IPS DF 4.7 (cell line): ENCODE measurements at regions not wholly inside any gene's neighbourhood (a gene's known extent, or its start where the extent isn't known, plus 50 kb on each side); places are given as distances from the start of the nearest gene placed in this dataset.

Experiments used
- DNase-seq: peaks from one replicate; pipeline ENCODE4 v3.0.0-alpha.2; 2013; ENCODE audit warnings: low spot score; ENCODE audit errors: extremely low read depth

GRCh38 chr16:86108062-86108461 lies 209.1 kb downstream of the IRF8 start:
- DNase-seq, result no peak

GRCh38 chr16:86110134-86110533 lies 211.2 kb downstream of the IRF8 start:
- DNase-seq, result no peak

GRCh38 chr16:86110726-86111125 lies 211.8 kb downstream of the IRF8 start:
- no peak for DNase-seq

- no peak for DNase-seq
Measured at GRCh38 chr16:86112178-86112577, 213.2 kb downstream of the IRF8 start.

DNA sequence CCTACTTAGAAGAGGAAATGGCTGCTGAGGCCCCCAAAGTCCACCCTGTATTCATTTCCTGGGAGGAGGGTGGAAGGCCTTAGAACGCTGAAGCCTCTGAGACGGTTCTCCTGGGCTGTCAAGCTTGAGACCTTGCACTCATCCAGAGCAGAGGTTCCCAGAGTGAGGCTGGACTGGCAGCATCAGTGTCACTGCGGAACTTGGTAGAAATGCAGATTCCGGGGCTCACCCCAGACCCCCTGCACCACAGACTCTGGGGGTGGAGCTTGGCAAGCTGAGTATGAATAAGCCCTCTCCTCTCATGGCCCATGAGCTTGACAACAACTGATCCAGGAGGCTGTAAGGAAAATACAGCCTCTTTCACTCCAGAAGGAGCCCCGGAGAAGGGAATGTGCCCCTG lies 218.3 kb downstream of the IRF8 start:
- no peak for DNase-seq

GRCh38 chr16:86117756-86118155 lies 218.8 kb downstream of the IRF8 start:
- DNase-seq, result no peak

DNA sequence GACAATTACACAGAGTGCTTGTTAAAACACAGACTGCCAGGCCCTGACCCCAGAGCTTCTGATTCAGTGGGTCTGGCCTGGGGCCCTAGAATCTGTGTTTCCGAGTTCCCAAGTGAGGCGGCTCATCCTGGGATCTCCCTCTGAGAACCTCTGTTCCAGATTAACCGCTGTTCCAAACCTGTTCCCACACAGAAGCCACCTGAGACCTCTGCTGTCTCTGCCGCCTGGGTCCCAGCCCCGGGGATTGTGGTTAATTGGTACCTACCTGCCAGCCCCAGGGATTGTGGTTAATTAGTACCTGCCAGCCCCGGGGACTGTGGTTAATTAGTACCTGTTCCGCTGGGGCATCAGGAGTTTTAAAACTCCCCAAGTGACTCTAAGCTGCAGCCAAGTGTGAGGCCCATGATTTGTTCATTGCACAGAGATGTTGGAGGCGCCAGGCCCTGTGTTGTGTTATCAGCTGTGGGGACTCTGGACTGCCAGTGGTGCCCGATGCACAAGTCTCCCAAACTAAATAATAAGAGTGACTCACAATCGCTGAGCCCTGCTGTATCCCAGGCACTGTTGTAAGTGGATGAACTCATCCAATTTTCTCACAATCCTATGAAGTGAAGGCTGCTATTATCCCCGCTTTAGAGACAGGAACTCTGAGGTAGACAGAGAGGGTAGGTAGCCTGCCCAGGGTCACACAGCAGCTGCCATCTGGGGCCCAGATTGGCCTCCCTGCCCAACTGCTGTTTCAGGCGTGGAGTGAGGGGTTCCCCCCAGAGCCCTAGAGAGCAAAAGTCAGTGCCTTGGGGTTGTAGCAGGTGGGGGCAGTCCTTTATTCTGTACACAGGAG lies 219.7 kb downstream of the IRF8 start:
- DNase-seq, result no peak

DNA sequence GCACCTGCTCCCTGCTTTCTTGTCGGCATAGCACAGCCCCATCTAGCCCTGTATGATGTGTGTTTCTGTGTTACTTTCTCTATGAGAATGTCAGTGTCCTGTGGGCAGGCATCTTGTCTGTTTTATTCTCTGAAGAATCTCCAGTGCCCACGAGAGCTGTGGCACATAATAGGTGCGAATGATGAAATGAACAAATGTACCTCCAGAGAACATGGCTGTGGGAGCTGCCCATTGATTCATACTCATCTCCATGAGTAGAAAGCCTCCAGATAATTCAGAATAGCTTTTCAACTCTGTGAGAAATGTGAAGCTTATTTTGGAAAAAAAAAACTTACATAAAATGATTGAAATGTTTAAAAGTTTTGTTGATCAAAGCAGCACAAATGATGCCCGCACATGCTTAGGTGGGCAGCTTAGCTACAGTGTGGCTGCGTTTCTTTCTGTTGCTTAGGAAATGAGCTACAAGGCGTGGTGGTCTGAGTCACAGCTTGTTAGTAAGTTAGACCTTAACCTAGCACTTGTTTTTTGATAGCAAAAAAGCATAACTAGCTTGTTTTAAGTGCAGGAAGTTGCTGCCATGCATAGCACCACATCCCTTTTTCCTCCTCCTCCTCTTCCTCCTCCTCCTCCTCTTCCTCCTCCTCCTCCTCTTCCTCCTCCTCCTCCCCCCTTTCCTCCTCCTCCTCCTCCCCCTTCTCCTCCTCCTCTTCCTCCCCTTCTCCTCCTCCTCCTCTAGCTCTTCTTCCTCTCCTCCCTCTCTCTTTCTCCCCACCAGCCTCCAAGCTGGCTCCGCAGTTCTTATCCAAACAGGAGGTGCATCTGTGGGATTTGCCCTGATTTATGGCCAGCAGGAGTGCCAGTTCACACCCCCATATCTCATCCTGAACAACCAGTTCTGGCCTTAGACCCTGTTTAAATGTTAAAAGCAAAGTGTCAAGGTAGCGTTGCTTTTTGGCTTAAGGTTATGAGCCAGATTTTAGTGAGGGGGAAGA lies 221.5 kb downstream of the IRF8 start:
- no peak for DNase-seq

GRCh38 chr16:86121374-86122010 lies 222.5 kb downstream of the IRF8 start:
- DNase-seq, result no peak

GRCh38 chr16:86122681-86123342 lies 223.8 kb downstream of the IRF8 start:
- peak; percentile 16 for DNase-seq

GRCh38 chr16:86124321-86124720 lies 225.4 kb downstream of the IRF8 start:
- DNase-seq, result no peak

- DNase-seq, result no peak
Measured at GRCh38 chr16:86126891-86127290, 227.9 kb downstream of the IRF8 start.

DNA sequence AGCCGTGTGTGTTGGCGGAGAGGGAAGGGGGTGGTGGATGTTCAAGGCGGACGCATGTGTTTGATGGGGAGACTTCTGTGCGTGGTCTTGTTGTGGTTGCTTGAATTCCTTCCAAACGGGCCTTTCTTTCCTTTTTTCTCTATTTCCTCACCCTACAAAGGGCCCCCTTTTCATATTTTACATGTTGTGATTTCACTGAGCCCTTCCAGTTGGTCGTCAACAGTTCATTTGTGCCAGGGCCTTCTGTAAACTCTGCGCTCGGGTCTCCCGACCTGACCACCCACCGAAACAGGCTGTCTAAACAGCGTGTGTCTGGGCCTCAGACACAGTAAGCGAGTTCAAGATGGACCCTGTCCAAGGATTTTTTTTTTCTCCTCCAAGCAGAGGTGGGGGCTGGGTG lies 228.4 kb downstream of the IRF8 start:
- DNase-seq, result no peak

- no peak for DNase-seq
Measured at GRCh38 chr16:86128246-86128645, 229.3 kb downstream of the IRF8 start.

GRCh38 chr16:86129541-86129940 lies 230.6 kb downstream of the IRF8 start:
- DNase-seq, result no peak

DNA sequence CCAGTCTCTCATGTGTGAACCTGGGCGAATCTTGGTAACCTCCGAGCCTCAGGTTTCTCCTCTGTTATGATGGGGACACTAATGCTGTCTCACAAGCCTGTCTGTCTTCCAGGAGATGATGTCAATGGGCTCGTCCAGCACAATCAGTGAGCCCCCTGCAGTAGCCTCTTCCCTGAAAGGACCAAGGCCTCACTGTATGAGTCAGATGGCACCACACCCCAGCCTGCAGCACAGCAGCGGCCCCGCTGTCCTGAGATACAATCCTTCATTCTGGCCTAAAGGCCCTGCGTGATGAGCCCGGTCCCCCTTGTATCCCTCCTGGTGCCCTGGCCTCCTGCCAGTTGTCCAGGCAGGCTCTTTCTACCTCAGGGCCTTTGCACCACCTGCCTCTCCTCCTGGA lies 234.4 kb downstream of the IRF8 start:
- no peak for DNase-seq

DNA sequence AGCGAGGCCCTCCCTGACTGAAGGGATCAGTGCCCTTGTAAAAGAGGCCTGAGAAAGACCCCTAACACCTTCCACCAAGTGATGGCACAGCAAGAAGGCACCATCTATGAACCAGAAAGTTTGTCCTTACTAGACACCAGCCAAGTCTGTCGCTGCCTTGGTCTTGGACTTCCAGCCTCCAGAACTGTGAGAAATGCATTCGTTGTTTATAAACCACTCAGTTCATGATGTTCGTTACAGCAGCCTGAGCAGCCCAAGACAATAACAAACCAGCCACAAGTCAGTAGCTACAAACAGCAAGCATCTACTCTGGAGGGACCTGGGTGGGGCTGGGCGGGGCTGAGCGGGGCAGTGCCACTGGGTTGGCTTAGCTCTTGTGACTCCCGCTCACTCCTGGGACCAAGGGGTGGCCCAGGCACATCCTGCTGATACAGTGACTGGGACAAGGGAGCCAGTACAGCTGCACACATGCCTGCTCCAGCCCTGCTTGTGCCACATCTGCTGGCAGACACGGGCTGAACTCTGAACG lies 234.9 kb downstream of the IRF8 start:
- DNase-seq, result no peak

GRCh38 chr16:86134802-86135461 lies 236.0 kb downstream of the IRF8 start:
- no peak for DNase-seq

GRCh38 chr16:86137359-86137758 lies 238.4 kb downstream of the IRF8 start:
- DNase-seq, result no peak
